GM12873 (cell line): ENCODE measurements at regions not wholly inside any gene's neighbourhood (a gene's known extent, or its start where the extent isn't known, plus 50 kb on each side); places are given as distances from the start of the nearest gene placed in this dataset.

Source experiments
- TF ChIP-seq, protein P1 (sequence below): IDR thresholded peaks from 2 replicates; pipeline ENCODE4 v1.5.1; 2012; ENCODE audit warnings: low read depth, mild to moderate bottlenecking, moderate library complexity, low read length, control low read depth; ENCODE audit not compliant: insufficient read depth; ENCODE audit errors: missing control alignments

DNA sequence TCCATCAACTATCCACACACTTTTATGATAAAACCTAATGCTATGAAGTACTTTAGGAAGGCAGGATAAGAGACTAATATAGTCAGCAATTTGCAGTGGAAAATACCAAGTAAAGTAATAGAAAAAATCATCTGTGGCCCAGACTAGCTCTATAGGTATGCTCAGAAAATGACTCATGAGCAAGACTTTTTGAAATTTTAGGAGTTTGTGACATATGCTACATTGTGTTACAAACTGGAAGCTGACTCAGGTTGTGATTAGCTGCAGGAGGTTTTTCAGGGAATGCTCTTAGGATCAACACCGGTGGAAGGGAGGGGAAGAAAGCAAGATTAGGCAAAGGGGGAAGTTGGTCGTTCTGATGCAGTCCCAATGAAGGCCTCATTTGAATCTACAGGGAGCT is 56.1 kb downstream of the FEZF1 start:
- TF ChIP-seq, protein P1, sequence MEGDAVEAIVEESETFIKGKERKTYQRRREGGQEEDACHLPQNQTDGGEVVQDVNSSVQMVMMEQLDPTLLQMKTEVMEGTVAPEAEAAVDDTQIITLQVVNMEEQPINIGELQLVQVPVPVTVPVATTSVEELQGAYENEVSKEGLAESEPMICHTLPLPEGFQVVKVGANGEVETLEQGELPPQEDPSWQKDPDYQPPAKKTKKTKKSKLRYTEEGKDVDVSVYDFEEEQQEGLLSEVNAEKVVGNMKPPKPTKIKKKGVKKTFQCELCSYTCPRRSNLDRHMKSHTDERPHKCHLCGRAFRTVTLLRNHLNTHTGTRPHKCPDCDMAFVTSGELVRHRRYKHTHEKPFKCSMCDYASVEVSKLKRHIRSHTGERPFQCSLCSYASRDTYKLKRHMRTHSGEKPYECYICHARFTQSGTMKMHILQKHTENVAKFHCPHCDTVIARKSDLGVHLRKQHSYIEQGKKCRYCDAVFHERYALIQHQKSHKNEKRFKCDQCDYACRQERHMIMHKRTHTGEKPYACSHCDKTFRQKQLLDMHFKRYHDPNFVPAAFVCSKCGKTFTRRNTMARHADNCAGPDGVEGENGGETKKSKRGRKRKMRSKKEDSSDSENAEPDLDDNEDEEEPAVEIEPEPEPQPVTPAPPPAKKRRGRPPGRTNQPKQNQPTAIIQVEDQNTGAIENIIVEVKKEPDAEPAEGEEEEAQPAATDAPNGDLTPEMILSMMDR = no peak

GRCh38 chr7:122225874-122226273 is 78.7 kb downstream of the FEZF1 start:
- TF ChIP-seq, protein P1 = no peak

- TF ChIP-seq, protein P1 = peak; percentile 43
Measured at GRCh38 chr7:122219253-122219865, 75.3 kb upstream of the AASS start.

- TF ChIP-seq, protein P1 = no peak
Measured at GRCh38 chr7:122217125-122217524, 73.1 kb upstream of the AASS start.

DNA sequence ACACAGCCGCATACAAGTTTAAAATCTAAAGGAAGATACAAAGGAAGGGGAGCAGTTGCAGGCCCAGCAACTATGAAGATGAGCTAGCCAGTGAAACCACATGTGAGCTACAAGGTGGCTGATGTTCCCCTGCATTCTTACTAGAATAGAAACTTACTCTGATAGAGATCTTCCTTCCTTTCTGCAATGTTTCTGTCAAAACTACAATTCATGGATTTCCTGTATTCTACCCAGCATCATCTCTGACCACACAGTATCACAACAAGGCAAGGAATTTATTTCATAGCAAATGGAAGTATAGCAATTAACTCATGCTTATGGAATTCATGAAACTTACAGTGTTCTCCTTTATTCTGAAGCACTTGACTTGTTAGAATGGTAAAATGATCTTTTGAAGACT is 68.7 kb upstream of the AASS start:
- TF ChIP-seq, protein P1 = no peak

DNA sequence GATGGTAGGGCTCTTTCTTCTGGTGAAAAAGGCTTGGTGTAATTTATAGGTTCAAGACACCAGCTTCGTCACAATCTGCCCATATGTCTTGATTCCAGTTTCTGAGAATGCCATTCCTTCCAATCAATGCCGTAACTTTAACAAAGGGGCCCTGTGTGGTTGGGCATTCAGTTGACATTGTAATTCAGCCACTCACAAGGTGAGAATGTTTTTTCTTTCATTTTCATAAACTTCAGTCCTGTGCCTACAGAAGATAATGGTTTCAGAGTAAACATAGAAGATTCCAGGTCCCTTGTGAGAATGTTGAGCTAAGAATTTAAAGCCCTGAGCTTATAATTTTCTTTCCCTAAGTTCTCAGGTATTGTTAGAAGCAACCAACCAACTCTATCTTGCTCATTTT is 67.3 kb upstream of the AASS start:
- TF ChIP-seq, protein P1 = no peak

- TF ChIP-seq, protein P1 = no peak
Measured at GRCh38 chr7:122206985-122207384, 62.9 kb upstream of the AASS start.
